WTC11 (cell line): ENCODE measurements at regions not wholly inside any gene's neighbourhood (a gene's known extent, or its start where the extent isn't known, plus 50 kb on each side); places are given as distances from the start of the nearest gene placed in this dataset.

Experiments
- ATAC-seq: fragments of 200-7000 bp; cut with Tn5 transposase; 2 replicates; pipeline ENCODE4 v1.10.0; 2021; ENCODE audit warnings: mild to moderate bottlenecking, moderate library complexity
- CTCF ChIA-PET: fragments of 300-600 bp; sonication (Branson Sonifier 250); formaldehyde crosslinking; loops from one replicate; lab custom pipeline; 2021; ENCODE audit warnings: antibody characterized with exemption; lab: Charles Lee
- POLR2A ChIA-PET: fragments of 350-600 bp; sonication (Branson Sonifier 250); formaldehyde crosslinking; loops from one replicate; lab custom pipeline; 2021; ENCODE audit warnings: antibody characterized with exemption; lab: Charles Lee
- DNase-seq: peaks from one replicate; pipeline ENCODE4 v3.0.0; 2021; ENCODE audit warnings: low spot score
- H3K27ac Mint-ChIP-seq: 2 replicates; pipeline ENCODE4 v1.8.0; 2021; ENCODE audit warnings: mixed read lengths
- H3K27me3 Mint-ChIP-seq: 2 replicates; pipeline ENCODE4 v1.8.0; 2021; ENCODE audit warnings: low read depth, mild to moderate bottlenecking, moderate library complexity, mixed read lengths
- H3K36me3 Mint-ChIP-seq: 2 replicates; pipeline ENCODE4 v1.8.0; 2021; ENCODE audit warnings: mixed read lengths
- H3K4me1 Mint-ChIP-seq: 2 replicates; pipeline ENCODE4 v1.8.0; 2022; ENCODE audit warnings: mixed read lengths
- H3K4me3 Mint-ChIP-seq: 2 replicates; pipeline ENCODE4 v1.8.0; 2021; ENCODE audit warnings: mild to moderate bottlenecking, moderate library complexity, mixed read lengths
- H3K9me3 Mint-ChIP-seq: 2 replicates; pipeline ENCODE4 v1.8.0; 2021; ENCODE audit warnings: mixed read lengths
- JUN ChIP-seq: sonication (generic); formaldehyde crosslinking; IDR thresholded peaks from 2 replicates; pipeline ENCODE4 v1.8.0; 2023; ENCODE audit warnings: mild to moderate bottlenecking, missing genetic modification reagents
- NR1H2 ChIP-seq: sonication (generic); formaldehyde crosslinking; IDR thresholded peaks from 2 replicates; pipeline ENCODE4 v1.9.0; 2021; ENCODE audit warnings: mild to moderate bottlenecking, moderate library complexity, missing genetic modification reagents
- NR3C1 ChIP-seq: sonication (generic); formaldehyde crosslinking; conservative IDR thresholded peaks from 2 replicates; pipeline ENCODE4 v1.8.1; 2023; ENCODE audit warnings: low read depth, mild to moderate bottlenecking, missing genetic modification reagents
- ZNF263 ChIP-seq: sonication (generic); formaldehyde crosslinking; IDR thresholded peaks from 2 replicates; pipeline ENCODE4 v1.8.1; 2022; ENCODE audit warnings: low read depth, mild to moderate bottlenecking, moderate library complexity, missing genetic modification reagents
- TF ChIP-seq, protein P1 (sequence below): sonication (generic); formaldehyde crosslinking; IDR thresholded peaks from 2 replicates; pipeline ENCODE4 v1.8.0; 2023; ENCODE audit warnings: missing genetic modification reagents, mild to moderate bottlenecking, borderline replicate concordance
- TF ChIP-seq, protein P2 (sequence below): fragments of 250-450 bp; sonication (Bioruptor Pico); IDR thresholded peaks from 2 replicates; pipeline ENCODE4 v1.8.0; 2021; ENCODE audit warnings: mild to moderate bottlenecking
- TF ChIP-seq, protein P3 (sequence below): fragments of 250-450 bp; sonication (Bioruptor Pico); IDR thresholded peaks from 2 replicates; pipeline ENCODE4 v1.9.0; 2021; ENCODE audit warnings: mild to moderate bottlenecking
- TF ChIP-seq, protein P4 (sequence below): fragments of 250-450 bp; sonication (Bioruptor Pico); IDR thresholded peaks from 2 replicates; pipeline ENCODE4 v1.9.0; 2021; ENCODE audit warnings: mild to moderate bottlenecking
- TF ChIP-seq, protein P5 (sequence below): fragments of 250-450 bp; sonication (Bioruptor Pico); IDR thresholded peaks from 2 replicates; pipeline ENCODE4 v1.9.0; 2021; ENCODE audit warnings: mild to moderate bottlenecking, borderline replicate concordance

DNA sequence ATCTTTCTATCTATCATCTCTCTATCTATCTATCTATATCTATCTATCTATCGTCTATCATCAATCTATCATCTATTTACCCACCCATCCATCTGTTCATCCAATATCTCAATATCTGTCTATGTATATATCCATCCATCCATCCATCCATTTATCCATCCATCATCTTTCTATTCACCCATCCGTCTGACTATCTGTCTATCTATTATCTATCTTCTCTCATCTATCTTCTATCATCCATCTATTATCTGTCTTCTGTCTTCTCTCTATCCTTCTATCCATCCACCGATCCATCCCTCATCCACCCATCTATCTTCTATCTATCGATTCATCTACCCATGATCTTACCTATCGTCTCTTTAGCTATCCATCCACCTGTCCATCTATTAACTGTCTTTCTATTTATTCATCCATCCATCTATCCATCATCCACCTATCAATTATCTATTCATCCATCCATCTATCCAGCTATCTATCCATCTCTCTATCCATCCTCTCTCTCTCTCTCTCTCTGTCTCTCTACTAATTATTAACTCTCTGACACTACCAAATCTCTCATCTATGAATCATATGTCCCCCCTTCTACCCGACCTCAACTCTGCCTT, 89.1 kb downstream of the DHCR7 start (continued):
- TF ChIP-seq, protein P1, sequence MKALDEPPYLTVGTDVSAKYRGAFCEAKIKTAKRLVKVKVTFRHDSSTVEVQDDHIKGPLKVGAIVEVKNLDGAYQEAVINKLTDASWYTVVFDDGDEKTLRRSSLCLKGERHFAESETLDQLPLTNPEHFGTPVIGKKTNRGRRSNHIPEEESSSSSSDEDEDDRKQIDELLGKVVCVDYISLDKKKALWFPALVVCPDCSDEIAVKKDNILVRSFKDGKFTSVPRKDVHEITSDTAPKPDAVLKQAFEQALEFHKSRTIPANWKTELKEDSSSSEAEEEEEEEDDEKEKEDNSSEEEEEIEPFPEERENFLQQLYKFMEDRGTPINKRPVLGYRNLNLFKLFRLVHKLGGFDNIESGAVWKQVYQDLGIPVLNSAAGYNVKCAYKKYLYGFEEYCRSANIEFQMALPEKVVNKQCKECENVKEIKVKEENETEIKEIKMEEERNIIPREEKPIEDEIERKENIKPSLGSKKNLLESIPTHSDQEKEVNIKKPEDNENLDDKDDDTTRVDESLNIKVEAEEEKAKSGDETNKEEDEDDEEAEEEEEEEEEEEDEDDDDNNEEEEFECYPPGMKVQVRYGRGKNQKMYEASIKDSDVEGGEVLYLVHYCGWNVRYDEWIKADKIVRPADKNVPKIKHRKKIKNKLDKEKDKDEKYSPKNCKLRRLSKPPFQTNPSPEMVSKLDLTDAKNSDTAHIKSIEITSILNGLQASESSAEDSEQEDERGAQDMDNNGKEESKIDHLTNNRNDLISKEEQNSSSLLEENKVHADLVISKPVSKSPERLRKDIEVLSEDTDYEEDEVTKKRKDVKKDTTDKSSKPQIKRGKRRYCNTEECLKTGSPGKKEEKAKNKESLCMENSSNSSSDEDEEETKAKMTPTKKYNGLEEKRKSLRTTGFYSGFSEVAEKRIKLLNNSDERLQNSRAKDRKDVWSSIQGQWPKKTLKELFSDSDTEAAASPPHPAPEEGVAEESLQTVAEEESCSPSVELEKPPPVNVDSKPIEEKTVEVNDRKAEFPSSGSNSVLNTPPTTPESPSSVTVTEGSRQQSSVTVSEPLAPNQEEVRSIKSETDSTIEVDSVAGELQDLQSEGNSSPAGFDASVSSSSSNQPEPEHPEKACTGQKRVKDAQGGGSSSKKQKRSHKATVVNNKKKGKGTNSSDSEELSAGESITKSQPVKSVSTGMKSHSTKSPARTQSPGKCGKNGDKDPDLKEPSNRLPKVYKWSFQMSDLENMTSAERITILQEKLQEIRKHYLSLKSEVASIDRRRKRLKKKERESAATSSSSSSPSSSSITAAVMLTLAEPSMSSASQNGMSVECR (CRISPR knock-in tag), result no peak
- TF ChIP-seq JUN (CRISPR knock-in tag), result no peak
- no peak for TF ChIP-seq NR3C1 (CRISPR knock-in tag)
- no peak for TF ChIP-seq NR1H2 (CRISPR knock-in tag)

DNA sequence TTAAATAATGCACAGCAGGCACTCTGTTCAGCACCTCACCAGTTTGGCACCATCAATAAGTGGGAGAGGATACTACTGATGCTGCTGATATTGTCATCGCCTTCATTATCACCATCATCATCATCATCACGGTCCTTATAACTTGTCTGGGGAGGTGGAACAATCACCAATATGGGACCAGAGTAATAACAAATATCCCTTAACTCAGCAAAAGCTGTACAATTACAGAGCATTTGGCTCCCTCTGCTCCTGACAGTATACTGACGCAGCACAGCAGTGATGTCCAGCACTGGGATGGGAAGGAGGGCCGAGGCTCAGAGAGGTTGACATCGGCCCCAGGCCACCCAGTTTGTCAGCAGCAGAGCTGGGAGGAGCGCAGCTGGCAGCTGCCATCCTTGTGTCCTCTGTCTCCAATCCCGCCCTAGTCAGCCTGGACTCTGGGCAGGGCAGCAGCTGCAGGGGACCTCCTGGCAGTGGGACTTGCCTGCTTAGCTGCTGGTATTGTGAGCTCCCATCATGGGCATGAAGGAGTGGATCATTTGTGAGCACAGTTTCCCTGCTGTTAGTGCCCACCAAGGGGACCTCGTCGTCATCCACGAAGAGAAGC, 90.0 kb downstream of the DHCR7 start:
- H3K4me1 Mint-ChIP-seq, result no peaks in the 10 kb centered on the region
- no peak overlapping the region for H3K4me3 Mint-ChIP-seq
- H3K27me3 Mint-ChIP-seq, result peaks cover 20% of the 10 kb centered on the region
- TF ChIP-seq, protein P2, sequence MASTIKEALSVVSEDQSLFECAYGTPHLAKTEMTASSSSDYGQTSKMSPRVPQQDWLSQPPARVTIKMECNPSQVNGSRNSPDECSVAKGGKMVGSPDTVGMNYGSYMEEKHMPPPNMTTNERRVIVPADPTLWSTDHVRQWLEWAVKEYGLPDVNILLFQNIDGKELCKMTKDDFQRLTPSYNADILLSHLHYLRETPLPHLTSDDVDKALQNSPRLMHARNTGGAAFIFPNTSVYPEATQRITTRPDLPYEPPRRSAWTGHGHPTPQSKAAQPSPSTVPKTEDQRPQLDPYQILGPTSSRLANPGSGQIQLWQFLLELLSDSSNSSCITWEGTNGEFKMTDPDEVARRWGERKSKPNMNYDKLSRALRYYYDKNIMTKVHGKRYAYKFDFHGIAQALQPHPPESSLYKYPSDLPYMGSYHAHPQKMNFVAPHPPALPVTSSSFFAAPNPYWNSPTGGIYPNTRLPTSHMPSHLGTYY (CRISPR knock-in tag), result no peak
- TF ChIP-seq, protein P3, sequence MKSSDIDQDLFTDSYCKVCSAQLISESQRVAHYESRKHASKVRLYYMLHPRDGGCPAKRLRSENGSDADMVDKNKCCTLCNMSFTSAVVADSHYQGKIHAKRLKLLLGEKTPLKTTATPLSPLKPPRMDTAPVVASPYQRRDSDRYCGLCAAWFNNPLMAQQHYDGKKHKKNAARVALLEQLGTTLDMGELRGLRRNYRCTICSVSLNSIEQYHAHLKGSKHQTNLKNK, result no peak
- TF ChIP-seq, protein P4, sequence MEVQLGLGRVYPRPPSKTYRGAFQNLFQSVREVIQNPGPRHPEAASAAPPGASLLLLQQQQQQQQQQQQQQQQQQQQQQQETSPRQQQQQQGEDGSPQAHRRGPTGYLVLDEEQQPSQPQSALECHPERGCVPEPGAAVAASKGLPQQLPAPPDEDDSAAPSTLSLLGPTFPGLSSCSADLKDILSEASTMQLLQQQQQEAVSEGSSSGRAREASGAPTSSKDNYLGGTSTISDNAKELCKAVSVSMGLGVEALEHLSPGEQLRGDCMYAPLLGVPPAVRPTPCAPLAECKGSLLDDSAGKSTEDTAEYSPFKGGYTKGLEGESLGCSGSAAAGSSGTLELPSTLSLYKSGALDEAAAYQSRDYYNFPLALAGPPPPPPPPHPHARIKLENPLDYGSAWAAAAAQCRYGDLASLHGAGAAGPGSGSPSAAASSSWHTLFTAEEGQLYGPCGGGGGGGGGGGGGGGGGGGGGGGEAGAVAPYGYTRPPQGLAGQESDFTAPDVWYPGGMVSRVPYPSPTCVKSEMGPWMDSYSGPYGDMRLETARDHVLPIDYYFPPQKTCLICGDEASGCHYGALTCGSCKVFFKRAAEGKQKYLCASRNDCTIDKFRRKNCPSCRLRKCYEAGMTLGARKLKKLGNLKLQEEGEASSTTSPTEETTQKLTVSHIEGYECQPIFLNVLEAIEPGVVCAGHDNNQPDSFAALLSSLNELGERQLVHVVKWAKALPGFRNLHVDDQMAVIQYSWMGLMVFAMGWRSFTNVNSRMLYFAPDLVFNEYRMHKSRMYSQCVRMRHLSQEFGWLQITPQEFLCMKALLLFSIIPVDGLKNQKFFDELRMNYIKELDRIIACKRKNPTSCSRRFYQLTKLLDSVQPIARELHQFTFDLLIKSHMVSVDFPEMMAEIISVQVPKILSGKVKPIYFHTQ (CRISPR knock-in tag), result no peak
- TF ChIP-seq, protein P1 (CRISPR knock-in tag), result no peak
- TF ChIP-seq JUN (CRISPR knock-in tag) (no peak), ZNF263 (CRISPR knock-in tag) (no peak)
- TF ChIP-seq, protein P5, sequence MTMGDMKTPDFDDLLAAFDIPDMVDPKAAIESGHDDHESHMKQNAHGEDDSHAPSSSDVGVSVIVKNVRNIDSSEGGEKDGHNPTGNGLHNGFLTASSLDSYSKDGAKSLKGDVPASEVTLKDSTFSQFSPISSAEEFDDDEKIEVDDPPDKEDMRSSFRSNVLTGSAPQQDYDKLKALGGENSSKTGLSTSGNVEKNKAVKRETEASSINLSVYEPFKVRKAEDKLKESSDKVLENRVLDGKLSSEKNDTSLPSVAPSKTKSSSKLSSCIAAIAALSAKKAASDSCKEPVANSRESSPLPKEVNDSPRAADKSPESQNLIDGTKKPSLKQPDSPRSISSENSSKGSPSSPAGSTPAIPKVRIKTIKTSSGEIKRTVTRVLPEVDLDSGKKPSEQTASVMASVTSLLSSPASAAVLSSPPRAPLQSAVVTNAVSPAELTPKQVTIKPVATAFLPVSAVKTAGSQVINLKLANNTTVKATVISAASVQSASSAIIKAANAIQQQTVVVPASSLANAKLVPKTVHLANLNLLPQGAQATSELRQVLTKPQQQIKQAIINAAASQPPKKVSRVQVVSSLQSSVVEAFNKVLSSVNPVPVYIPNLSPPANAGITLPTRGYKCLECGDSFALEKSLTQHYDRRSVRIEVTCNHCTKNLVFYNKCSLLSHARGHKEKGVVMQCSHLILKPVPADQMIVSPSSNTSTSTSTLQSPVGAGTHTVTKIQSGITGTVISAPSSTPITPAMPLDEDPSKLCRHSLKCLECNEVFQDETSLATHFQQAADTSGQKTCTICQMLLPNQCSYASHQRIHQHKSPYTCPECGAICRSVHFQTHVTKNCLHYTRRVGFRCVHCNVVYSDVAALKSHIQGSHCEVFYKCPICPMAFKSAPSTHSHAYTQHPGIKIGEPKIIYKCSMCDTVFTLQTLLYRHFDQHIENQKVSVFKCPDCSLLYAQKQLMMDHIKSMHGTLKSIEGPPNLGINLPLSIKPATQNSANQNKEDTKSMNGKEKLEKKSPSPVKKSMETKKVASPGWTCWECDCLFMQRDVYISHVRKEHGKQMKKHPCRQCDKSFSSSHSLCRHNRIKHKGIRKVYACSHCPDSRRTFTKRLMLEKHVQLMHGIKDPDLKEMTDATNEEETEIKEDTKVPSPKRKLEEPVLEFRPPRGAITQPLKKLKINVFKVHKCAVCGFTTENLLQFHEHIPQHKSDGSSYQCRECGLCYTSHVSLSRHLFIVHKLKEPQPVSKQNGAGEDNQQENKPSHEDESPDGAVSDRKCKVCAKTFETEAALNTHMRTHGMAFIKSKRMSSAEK (CRISPR knock-in tag), result no peak
- TF ChIP-seq, all 79 proteins: peak for 0
- Mint-ChIP-seq H3K36me3 (no peaks in the 10 kb centered on the region), H3K27ac (no peak overlapping the region), H3K9me3 (peaks cover 8% of the 10 kb centered on the region)
- ChIA-PET CTCF (no interaction called here), POLR2A (no interaction called here)
- no peak for DNase-seq
- ATAC-seq, result no peak
